ENCODE measurements at regions not wholly inside any gene's neighbourhood (a gene's known extent, or its start where the extent isn't known, plus 50 kb on each side); places are given as distances from the start of the nearest gene placed in this dataset.

DNA sequence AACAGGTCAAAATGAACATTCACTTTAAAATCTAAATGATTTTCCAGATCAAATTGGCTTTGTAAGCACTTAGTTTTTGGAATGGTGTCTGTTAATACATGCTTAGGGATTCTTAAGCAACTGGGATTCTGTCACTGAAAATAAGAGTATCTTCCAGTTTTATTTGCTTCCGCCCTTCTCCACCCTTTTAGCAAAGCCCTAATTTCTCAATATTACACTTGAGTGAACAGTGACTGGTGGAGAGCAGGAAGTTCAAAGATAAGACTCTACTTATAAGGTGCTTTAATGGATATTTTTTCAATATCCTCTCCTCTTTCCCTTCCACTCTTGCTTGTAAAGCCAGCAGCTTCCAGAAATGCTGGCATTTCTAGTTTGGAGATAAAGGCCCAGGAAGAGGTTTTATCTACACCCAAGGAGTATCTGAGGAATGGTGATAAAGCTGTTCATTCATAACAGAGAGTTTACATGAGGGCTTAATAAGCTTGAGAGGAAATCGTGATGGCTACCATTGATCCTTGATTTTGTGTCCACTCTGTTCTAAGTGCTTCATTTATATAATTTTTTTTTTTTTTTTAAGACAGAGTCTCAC lies 265.9 kb upstream of the PRICKLE1 start:
- DNase-seq (ENCODE audit: extremely low read depth, low read depth), result no peak
- TF ChIP-seq, protein P1, sequence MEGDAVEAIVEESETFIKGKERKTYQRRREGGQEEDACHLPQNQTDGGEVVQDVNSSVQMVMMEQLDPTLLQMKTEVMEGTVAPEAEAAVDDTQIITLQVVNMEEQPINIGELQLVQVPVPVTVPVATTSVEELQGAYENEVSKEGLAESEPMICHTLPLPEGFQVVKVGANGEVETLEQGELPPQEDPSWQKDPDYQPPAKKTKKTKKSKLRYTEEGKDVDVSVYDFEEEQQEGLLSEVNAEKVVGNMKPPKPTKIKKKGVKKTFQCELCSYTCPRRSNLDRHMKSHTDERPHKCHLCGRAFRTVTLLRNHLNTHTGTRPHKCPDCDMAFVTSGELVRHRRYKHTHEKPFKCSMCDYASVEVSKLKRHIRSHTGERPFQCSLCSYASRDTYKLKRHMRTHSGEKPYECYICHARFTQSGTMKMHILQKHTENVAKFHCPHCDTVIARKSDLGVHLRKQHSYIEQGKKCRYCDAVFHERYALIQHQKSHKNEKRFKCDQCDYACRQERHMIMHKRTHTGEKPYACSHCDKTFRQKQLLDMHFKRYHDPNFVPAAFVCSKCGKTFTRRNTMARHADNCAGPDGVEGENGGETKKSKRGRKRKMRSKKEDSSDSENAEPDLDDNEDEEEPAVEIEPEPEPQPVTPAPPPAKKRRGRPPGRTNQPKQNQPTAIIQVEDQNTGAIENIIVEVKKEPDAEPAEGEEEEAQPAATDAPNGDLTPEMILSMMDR (IDR thresholded peaks at IDR 0.05; ENCODE audit: low read depth, low read length, missing control alignments), result no peak
- no peak overlapping the region for H3K4me3 ChIP-seq (replicated peaks; ENCODE audit: low read depth, low read length)

DNA sequence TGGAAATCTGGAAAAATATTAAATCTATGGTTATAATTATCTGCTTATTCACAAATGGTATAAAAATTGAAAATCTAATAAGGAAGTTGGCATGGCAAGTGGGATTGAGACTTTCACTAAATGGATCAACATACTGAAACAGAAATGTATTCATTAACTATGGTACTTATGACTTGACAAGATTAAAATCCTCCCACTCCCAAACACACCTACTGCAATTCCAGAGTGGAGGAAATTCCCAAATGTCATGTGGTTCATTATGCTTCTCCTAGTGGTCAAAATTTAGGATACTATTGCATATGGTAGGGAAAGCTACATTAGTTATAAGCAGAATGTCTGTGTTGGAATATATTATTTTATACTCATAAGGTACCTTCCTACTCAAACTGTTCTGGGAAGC lies 265.3 kb upstream of the PRICKLE1 start:
- TF ChIP-seq, protein P1 (IDR thresholded peaks at IDR 0.05; ENCODE audit: low read depth, low read length, missing control alignments), result no peak
- no peak overlapping the region for H3K4me3 ChIP-seq (replicated peaks; ENCODE audit: low read depth, low read length)
- no peak for DNase-seq (ENCODE audit: extremely low read depth, low read depth)

DNA sequence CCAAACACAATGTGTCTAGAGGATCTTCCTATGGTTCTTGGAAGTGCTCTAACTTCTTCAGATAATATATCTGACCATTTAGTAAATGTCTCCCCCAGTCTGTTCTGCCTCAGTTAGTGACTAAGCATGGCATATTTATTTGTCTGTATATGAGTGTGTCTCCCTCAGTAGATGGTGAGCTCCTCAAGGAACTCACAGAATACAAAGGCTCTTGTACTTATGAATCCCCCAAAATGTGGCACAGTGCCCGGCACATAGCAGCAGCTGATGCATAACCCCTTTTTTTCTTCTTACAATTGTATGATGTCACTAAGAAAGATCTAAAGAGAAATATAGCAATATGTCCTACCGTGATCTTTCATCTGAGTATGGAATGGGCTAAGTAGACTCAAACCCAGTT lies 264.7 kb upstream of the PRICKLE1 start:
- H3K4me3 ChIP-seq (replicated peaks; ENCODE audit: low read depth, low read length), result no peak overlapping the region
- TF ChIP-seq, protein P1 (IDR thresholded peaks at IDR 0.05; ENCODE audit: low read depth, low read length, missing control alignments), result no peak
- no peak for DNase-seq (ENCODE audit: extremely low read depth, low read depth)

DNA sequence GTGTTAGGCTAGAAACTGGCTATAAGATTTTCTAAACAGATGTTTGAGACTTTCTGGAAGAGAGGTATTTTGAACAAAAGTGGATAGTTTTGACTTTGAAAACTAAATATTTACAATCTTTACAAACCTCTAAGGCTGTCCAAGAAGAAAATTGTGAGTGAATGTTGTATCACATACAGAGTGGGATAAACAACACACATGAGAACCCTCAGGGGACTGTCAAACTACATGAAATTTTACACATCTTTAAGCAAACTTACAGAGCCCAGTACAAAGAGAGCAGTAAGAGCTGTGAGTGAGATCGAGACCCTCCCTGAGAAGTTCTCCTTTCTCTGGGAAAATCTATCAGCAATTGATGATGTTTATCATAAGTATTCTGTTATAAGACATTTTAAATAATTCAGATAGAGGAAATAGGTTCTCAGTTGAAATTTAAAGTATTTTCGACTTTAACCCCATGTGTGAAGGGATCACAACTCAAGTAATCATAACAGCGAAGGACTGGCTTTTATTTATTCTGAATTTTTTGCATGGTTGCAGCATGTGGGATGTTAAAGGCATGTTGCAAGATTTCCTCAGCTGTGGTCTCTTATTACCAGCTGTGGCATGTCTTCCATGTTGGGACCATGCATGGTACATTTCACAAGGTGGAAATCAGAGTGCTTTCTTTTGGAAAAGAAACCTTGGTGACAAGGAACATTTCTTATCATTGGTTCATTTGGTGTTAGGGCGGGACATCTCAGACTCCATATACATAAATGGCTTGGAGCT lies 264.0 kb upstream of the PRICKLE1 start:
- H3K4me3 ChIP-seq (replicated peaks; ENCODE audit: low read depth, low read length), result no peak overlapping the region
- no peak for DNase-seq (ENCODE audit: extremely low read depth, low read depth)
- TF ChIP-seq, protein P1 (IDR thresholded peaks at IDR 0.05; ENCODE audit: low read depth, low read length, missing control alignments), result no peak

DNA sequence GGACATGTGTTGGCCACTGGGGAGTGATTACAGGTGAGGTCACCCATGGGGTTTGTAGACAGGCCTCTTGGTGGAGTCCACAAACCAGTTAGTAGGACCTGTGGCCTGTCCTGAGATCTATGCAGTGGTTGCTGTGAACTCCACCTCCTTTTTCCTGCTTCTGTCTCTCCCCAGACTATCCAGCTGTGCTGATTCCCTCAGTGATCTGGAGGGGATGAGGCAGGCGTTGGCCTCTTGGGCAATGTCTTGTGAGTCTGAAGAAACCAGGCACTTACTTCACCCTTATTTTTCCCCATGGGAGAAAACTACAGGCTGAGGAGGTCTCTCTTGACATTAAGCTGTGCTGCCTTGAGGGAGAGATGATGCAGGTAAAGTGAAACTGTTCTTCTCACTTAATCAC lies 257.2 kb upstream of the PRICKLE1 start:
- TF ChIP-seq, protein P1 (IDR thresholded peaks at IDR 0.05; ENCODE audit: low read depth, low read length, missing control alignments), result no peak
- no peak overlapping the region for H3K4me3 ChIP-seq (replicated peaks; ENCODE audit: low read depth, low read length)
- no peak for DNase-seq (ENCODE audit: extremely low read depth, low read depth)

DNA sequence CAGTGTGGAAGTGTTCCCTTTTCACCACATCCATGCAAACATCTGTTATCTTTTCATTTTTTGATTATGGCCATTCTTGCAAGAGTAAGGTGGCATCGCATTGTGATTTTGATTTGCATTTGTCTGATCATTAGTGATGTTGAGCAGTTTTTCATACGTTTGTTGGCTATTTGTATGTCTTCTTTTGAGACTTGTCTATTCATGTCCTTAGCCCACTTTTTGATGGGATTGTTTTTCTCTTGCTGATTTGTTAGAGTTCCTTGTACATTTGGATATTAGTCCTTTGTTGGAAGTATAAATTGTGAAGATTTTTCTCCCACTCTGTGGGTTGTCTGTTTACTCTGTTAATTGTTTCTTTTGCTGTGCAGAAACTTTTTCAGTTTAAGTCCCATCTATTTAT lies 244.5 kb upstream of the PRICKLE1 start:
- no peak for DNase-seq (ENCODE audit: extremely low read depth, low read depth)
- no peak overlapping the region for H3K4me3 ChIP-seq (replicated peaks; ENCODE audit: low read depth, low read length)
- TF ChIP-seq, protein P1 (IDR thresholded peaks at IDR 0.05; ENCODE audit: low read depth, low read length, missing control alignments), result no peak
